HG03354 (cell line): ENCODE measurements at regions not wholly inside any gene's neighbourhood (a gene's known extent, or its start where the extent isn't known, plus 50 kb on each side); places are given as distances from the start of the nearest gene placed in this dataset.

Source experiments
- ATAC-seq: cut with Tn5 transposase; IDR thresholded peaks from one replicate; pipeline ENCODE4 v1.9.1; 2021; ENCODE audit warnings: mild to moderate bottlenecking; ENCODE audit not compliant: unreplicated experiment, poor library complexity, severe bottlenecking

DNA sequence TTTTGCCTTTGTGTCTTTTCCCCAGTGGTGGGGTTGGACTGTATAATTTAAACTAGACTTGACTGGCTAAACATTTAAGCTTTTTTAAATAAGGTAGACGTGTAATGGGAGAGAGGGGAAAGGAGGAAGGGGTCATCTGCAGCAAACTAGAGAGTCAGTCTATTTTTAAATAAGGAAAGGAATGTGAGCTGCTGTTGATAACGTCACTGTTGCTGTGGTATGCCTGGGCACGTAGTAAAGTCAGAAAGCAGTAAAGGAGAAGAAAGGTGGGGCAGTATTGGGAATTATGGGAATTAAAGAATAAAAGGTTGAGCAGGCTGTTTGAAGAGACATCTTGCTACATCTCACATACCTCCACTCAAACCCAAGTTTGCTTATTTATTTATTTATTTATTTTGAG lies 80.4 kb upstream of the FSHB start:
- no peak for ATAC-seq

DNA sequence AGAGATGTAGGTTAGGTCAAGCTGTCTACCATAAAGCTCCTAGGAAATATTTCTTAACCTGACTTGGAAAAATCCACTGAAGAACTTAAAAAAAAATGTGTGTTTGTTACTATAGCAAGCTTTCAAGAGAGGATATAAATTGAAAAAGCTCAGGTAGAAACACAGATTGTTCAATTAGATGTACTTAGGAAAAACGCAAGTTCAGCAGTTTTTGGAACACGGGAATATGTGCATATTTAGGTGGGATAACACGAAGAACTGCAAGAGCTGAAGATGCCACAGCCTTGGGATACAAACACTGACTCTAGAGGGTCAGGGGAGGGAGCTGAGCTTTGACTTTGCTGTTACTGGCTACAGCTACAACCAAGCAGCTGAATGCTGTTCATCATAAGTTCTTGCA lies 77.8 kb upstream of the FSHB start:
- ATAC-seq, result no peak

DNA sequence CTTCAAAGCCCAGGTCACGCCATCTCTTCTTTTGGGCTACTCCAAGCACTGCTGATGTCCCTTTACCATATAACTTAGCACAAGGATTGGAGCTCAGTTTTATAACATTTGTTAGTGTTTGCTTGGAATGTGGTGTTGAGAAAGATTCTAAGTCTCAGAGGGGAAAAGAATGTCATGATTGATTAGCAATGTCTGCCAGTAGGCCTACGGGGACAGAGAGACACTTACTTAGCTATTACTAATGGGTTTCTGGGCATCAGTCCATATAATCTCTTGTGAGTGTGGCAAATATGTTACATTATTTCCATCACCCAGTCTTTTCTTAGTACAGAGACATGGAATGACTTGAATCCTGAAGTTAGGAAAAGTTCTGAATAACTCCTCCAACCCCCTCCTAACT lies 75.4 kb upstream of the FSHB start:
- ATAC-seq, result no peak

DNA sequence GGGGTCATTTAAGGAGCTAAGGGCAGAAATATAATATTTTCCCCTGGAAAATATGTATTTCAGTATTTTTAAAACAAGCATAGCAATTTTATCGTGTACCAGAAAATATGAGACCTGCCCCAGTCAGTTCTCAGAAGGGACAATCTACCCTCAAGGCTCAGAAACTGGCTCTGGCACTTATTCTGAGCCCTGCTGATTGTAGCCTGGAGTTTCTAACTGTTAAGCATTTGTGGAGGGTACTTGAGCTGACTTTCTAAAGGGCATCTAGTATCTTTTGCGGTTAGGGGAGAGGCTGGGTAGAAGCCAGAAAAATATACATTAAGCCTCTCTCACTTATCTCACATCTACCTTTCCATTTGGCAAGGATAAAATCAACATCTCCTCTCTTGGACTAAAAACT lies 71.3 kb upstream of the FSHB start:
- ATAC-seq, result no peak

DNA sequence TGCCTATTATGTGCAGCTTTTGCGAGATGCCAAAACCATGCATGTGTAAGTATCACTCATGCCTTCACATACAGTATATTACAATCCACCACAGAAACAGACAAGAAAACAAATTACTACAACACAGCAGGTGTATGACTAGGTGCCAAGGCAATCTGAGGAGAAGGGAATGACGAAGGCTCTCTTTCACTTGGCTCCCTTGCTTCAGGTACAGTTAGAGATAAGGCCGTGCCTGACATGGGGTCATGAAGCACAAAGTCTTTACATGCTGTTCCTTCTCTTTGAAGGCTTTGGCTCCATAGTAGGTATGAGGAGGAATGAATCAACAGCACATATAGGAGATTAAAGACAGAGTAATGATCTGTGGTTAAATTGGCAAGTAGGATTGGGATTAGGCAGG lies 65.2 kb upstream of the FSHB start:
- ATAC-seq, result no peak

DNA sequence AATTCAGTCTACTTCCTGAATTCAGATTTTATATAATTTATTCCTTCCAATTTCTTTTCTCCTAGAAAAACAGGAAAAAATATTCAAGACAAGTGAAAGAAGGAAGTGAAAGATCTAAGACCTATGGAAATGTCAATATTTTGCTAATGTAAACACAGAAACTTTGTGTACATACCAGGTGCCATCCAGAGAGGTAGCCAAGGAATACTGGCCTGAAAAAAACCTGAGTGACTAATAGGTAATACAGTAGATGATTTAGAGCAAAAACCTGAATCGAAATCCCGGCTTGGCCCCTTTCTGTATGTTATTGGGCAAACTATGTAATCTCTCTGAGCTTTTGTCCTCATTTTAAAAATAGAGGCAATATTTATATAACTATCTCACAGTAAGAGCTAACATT lies 59.2 kb upstream of the FSHB start:
- ATAC-seq, result no peak

DNA sequence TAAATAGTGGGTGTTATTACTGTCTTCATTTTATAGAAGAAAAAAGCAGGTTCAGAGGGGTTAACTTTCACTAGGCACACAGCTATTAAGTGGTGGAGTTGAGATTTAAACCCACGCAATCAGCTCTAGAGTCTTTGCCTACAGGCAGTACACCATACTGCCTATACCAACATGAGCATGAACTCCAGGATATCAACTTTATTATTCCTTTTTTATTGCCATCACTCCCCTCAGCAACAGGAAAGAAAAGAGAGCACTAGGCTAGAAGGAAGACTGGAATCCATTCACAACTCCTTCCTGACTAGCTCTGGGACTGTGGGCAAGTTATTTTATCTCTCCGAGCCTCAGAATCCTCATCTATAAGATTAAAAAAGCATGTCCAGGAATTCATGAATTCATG lies 58.7 kb upstream of the FSHB start:
- ATAC-seq, result no peak

DNA sequence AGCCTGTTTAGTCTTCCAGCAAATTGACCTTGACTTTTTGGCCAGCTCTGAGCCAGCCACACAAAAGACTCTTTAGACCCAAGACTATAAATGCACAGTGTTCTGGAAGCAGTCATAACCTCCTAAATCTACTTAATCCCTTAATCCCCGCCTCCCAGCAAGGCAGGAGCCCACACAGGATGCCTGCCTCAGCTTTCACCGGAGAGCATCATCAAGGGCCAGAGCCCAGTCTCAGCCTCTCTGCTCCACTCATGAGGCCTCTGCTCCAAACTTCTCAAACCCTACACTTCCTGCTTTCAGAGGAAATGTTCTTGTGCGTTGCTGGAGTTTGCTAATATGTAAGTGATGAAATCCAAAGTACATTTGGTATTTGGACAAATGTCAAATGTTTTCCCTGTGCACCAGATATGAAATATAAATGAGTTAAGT lies 57.9 kb upstream of the FSHB start:
- no peak for ATAC-seq

DNA sequence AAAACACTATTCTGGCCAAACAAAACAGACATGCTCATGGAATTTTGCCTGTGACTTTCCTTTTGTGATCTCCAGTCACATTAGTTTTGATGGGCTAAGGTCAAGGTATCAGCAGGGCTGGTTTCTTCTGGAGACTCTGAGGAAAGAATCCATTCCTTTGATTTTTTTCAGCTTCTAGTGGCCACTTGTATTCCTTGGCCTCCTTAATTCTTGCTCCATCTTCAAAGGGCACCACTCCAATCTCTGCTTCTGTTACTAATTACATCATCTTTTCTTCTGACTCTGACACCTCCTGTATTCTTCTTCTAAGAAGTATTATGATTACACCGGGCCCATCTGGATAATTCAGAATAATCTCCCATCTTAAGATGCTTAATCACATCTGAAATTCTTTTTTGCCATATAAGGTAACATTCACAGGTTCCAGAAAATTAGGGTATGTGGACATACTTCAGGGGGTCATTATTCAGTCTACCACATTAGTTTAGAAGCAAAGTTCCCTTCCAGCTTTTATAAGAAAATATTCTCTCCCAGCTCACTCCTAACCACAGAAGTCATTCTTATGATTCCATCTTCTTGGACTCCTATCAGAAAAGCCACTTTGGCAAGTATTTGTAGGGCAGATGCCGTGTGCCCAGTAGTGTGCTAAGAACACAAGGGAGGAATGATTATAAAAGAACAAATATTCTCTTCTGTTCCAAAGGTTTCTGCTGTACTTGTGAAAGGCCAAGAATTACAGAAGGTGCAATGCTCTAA lies 56.4 kb upstream of the FSHB start:
- no peak for ATAC-seq
